HG02798 (cell line): ENCODE measurements at regions not wholly inside any gene's neighbourhood (a gene's known extent, or its start where the extent isn't known, plus 50 kb on each side); places are given as distances from the start of the nearest gene placed in this dataset.
"Not testable (repeated sequence)": the region's sequence is repeated elsewhere in the genome, so short reads cannot be mapped to it uniquely, and the experiment has no call there.

Experiments
- ATAC-seq: cut with Tn5 transposase; IDR thresholded peaks from one replicate; pipeline ENCODE4 v1.9.1; 2021; ENCODE audit warnings: mild to moderate bottlenecking; ENCODE audit not compliant: unreplicated experiment, poor library complexity

DNA sequence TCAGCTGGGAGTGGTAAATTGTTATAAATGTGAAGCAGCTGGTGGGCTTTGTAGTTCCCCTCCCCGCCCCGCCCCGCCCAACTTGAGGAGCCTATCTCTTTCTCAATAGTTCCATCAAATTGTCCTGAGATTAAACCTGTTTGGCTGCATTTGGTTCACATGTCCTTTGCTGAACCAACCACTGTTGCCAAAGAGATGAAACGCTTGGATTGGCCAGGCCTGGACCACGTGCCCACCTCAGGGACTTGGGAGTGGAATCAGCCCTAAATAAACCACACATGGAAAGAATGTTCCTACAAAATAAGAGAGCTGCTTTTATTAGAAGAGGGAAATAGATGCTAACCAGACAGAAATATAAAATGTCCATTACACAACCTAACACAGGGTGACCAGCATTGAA lies 424.9 kb upstream of the KAZN start:
- ATAC-seq, result no peak

DNA sequence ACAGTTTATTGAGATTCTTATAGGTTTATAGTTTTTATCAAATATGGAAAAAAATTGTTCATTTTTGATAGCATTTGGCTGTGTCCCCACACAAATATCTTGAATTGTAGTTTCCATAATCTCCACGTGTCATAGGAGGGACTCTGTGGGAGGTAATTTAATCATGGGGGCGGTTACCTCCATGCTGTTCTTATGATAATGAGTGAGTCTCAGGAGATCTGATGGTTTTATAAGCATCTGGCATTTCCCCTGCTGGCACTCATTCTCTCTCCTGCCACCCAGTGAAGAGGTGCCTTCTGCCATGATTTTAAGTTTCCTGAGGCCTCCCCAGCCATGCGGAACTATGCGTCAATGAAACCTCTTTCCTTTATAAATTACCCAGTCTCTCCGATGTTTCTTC lies 420.6 kb upstream of the KAZN start:
- not testable (repeated sequence) for ATAC-seq

DNA sequence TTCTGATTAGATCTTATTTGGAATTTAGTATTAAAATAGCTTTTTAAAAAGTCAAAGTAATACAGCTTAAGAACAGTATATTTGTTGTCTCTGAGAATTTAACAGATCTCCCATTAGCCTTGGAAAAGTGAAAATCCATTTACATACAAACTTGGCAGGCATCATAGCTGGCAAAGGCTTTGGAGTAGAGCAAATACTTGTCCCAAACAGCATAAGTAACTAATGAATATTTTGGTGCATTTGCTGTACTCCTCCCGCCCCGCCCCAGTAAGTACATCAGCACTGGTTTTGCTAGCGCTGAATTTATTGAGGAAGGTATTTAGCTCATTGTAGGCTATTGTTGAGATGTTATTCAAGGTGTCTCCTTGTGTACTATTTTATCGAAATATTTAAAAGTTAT lies 417.7 kb upstream of the KAZN start:
- no peak for ATAC-seq

DNA sequence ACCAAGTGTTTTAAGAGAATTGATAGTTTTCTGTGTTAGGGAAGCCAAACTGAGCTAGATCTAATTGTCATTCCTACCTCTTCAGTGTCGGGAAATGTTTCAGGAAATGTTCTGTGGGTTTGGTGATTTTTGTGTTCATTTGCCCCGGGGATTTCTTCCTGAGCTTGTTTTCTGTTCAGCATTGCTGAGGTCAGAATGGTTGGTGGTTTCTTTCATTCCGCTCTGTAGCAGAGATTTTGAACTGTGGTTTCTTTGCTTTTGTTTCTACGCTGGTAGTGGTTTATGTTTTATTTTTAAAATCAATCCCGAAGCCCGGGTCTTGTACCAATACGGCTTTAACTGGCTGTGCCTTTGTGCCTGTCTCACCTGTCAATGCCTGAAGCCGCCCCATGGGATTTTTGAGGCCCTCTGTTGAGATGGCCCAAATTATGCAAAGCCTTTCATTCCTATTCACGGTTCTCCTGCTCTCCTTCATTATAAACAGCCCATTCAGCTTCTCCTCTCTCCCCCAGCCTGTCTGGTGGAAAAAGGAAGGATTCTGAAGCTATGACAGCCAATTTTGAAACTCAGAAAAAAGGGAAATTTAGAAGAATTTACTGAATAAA lies 417.2 kb upstream of the KAZN start:
- ATAC-seq, result no peak

- ATAC-seq, result no peak
Observed at GRCh38 chr1:14182856-14183255, 415.6 kb upstream of the KAZN start.

DNA sequence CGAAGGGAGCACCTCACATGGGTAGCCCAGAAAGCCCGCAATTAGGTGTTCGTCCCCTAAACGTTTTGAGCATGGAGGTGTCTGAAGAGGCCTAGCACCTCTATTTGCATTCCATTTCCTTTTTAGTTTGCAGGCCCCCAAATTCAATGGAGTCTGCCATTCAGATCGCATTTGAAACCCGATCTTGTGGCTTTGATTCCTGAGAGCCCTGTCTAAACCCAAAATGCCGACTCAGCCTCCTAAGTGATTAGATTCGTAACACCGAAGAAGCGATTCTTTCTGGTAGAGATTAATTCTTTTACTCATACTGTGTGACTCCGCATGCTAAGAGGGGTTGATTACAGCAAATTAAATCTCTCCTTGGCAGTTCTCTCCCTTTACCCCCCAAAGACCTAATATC lies 415.2 kb upstream of the KAZN start:
- ATAC-seq, result no peak

DNA sequence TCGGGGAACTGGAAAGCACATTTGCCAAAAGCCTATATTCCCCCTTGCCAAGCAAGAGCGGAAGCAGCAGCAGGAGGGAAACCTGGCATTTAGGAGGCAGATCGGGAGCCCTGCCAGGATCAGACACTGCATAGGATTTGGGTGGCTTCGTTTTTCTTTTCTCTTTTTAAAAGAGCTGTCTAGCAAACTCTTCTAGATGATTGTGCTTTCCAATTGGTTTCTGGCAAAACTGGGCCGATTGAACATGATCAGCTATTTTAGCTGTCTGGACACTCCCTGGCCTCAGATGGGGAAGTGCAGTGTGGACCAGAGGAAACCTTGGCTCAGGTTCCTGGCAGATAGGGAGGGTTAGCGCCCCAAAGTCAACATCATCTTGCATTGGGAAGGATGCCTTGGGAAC lies 414.0 kb upstream of the KAZN start:
- no peak for ATAC-seq

DNA sequence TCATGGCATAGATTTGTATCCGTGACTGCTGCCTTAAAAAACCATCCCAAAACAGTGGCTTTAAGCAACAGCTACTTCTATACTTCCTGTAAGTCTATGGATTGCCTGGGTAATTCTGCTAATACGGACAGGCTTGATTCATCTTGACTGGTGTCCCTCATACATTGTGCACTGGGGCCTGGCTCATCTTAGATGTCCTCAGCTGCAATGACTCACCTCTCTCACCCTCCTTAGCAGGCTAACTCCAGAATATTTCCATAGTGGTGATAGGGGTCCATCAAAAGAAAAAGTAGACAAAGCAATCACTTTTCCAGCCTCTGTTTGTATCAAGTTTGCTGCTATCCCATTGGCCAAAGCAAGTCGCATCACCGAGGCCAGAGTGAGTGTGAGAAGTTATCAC lies 409.1 kb upstream of the KAZN start:
- ATAC-seq, result no peak

DNA sequence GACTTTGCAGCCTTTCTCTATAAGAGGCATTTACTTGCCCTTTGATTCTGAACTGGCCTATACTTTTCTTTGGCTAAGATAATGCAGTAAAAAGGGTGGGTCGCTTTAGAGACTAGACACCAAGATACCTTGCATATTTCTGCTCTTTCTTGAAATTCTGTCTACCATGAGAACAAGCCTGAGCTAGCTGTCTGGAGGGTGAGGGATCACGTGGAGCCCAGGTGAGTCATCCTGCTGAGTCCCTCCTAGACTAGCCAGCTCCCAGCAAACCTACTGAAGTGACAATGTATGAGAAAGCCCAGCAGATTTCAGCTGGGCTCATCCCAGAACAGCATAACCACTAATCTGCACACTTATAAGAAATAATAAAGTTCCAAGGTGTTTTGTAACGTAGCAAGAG lies 408.0 kb upstream of the KAZN start:
- no peak for ATAC-seq

GRCh38 chr1:14194511-14194910 lies 404.0 kb upstream of the KAZN start:
- no peak for ATAC-seq

DNA sequence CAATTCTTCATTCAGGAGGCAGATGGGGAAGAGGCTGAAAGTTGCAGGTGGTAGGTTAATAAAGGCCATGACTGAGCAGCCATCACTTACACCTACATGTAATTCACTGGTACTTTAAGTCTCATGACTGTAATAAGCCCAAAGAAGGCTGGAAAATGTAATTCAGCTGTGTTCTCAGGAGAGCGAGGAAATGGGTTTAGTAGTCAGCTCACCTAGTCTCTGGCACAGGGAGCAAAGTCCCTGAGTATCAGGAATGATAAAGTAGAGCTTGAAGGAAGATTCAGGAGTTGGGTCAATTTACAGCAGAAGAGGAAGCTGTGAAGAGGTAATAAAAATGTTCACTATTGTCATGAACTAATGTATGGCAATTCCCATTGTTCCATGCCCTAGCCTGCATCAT lies 393.4 kb upstream of the KAZN start:
- no peak for ATAC-seq

- no peak for ATAC-seq
Observed at GRCh38 chr1:14215151-14215550, 383.3 kb upstream of the KAZN start.

GRCh38 chr1:14217384-14217783 lies 381.1 kb upstream of the KAZN start:
- no peak for ATAC-seq

DNA sequence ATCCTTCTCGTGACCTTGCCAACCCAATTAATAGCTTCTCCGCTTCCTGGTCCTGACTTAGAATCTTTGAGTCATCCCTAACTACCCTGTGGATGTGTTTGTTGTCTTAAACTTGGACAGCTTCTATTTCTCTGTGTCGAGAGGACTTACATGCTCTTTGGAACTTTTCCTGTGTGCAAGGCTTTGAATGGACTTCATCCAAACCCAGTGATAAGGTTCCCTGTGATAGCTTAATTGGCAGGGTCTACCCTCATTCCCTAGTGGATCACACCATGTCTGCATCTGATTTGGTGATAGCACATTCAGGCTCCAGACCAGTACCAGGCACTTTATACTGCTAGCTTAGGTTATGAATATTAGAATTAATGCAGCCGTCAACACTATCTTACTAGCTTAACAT lies 378.2 kb upstream of the KAZN start:
- no peak for ATAC-seq

DNA sequence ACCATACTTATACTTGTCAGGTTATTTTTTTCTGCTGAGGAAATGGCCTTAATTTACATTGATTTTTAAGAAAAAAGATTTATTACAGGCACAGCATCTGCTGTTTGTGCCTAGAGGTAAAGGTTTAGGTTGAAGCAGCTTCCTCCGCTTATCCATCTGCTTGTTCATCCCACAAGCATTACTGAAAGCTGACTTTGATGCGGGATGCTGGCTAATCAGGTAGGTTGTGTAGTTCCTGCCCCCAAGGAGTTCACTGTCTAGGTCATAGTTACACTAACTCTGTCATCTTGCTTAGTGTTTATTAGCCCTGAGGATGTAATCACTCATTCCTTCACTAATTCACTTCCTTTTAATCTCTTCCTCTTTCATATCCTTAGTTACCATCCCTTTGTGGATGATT lies 377.7 kb upstream of the KAZN start:
- no peak for ATAC-seq

DNA sequence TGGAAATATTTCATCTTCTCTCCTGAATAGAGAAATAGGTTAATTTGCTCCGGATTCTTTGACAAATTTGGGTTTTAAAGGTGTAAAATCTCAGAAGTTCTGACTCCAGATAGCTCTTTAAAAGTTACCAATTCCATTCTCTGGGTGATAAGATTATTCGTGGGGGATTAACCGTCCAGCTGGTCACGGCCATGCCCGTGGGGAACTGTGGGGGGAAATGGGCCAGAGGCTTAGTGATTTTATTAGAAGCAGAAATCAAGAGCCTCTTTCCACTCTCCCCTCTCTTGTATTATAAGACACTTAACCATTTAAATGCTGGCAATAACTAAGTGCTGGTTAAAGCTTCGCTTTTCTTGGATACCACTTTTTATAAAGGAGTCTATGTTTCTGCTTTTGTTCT lies 376.4 kb upstream of the KAZN start:
- no peak for ATAC-seq

GRCh38 chr1:14228677-14229076 lies 369.8 kb upstream of the KAZN start:
- ATAC-seq, result no peak

- ATAC-seq, result no peak
Observed at GRCh38 chr1:14233510-14233909, 365.0 kb upstream of the KAZN start.

- ATAC-seq, result no peak
Observed at GRCh38 chr1:14236097-14236496, 362.4 kb upstream of the KAZN start.

DNA sequence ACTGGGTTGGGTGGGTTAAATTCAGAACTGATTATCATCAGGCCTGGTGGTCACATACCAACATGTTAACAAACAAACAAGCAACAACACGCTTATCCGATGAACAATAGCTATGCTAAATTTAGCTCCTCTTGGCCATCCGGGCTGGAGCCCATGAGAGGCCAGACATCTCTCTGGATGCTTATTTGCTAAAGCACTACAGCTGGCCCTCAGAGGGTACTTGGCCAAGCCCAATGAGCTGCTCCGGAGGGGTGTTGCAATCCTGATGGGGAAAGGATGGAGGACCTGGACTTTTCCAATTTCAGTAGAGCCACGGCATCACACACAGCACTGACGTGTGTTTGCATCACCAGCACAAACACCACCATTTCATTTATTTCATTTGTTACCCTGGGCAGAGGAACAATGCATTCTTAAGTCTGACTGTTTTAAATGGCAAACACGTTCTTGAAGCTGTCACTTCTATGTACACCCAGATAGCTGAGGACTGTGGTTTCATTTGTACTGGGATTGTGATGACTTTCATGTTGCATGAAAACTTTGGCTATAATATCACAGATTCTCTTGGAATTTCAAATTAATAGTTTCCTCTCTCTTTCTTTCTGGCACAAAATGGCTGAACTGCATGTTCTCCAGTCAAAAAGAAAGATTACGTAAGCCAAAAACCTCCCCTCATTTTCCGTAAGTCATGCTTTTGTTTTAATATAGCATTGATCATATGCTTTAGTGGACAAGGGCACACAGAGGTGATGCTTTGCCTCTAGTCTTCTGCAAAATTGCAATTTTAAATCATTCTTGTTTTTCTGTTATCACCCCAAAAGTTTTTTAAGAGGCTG lies 359.8 kb upstream of the KAZN start:
- no peak for ATAC-seq

DNA sequence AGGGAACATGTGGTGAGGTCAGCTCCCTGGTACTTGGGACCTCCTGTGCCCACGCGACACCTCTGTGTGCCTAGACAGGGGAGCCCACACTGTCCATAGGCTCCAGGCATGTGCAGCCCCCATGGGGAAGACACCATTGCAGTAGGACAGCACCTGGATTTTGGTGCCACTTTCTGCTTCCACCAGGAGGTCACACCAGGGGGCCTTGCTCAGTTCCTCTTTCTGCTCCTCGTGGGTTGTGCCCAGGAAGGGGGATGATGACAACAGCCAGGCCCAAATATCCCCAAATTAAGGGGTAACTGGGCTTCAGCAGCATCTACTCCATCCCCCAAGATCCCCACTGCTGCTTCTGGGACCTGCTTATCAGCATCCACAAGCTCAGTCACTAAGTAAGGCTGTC lies 358.2 kb upstream of the KAZN start:
- ATAC-seq, result no peak

DNA sequence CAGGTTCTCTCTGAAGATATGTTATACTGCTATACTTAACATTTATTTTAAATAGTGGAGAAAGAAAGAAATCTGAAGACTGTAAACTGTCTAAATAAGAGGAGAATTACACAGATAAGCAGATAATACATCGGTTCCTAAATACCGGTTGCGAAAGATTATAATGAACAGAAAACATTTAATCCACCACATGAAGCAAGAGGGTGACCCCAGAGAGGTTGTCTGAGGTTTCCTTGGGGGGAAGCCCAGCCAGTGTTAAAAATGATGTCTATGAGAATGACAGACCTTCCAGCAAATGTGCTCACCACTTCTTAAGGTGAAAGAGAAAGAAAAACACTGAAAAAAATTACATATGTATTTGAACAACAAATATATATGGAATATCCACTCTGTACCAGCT lies 356.4 kb upstream of the KAZN start:
- no peak for ATAC-seq
